ENCODE measurements at regions not wholly inside any gene's neighbourhood (a gene's known extent, or its start where the extent isn't known, plus 50 kb on each side); places are given as distances from the start of the nearest gene placed in this dataset.
A peak's percentile ranks its signal among the peaks of the same experiment; 100 is the strongest.
"Not testable (repeated sequence)": the region's sequence is repeated elsewhere in the genome, so short reads cannot be mapped to it uniquely, and the experiment has no call there.

DNA sequence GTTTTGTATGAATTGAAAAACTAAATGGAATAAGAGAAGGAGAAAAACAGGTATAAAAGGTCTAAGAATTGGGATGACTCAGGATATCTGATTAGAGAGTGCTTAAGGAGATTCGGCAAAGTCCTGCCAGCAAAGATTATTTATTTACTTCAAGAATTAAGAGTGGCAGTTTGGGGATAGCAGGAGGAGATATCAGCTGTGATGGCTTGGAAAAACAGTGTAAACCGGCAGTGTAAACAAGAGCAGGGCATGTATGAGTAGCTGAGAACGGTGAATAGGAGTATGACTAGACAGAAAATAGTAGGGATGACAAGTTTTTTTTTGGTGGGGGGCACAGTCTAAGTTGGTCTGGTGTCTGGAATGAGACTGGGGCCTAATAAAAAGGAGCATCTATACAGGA, 231.9 kb upstream of the DUSP10 start:
- Mint-ChIP-seq H3K4me1 (ENCODE audit: low read depth) (peaks cover 42% of the 10 kb centered on the region), H3K27ac (peak overlapping the region; percentile 25)
- H3K27me3 Mint-ChIP-seq; H3K36me3 Mint-ChIP-seq (ENCODE audit: low read depth); intact Hi-C loops (cut with micrococcal nuclease); H3K4me3 Mint-ChIP-seq; H3K9me3 Mint-ChIP-seq: not testable (repeated sequence)

DNA sequence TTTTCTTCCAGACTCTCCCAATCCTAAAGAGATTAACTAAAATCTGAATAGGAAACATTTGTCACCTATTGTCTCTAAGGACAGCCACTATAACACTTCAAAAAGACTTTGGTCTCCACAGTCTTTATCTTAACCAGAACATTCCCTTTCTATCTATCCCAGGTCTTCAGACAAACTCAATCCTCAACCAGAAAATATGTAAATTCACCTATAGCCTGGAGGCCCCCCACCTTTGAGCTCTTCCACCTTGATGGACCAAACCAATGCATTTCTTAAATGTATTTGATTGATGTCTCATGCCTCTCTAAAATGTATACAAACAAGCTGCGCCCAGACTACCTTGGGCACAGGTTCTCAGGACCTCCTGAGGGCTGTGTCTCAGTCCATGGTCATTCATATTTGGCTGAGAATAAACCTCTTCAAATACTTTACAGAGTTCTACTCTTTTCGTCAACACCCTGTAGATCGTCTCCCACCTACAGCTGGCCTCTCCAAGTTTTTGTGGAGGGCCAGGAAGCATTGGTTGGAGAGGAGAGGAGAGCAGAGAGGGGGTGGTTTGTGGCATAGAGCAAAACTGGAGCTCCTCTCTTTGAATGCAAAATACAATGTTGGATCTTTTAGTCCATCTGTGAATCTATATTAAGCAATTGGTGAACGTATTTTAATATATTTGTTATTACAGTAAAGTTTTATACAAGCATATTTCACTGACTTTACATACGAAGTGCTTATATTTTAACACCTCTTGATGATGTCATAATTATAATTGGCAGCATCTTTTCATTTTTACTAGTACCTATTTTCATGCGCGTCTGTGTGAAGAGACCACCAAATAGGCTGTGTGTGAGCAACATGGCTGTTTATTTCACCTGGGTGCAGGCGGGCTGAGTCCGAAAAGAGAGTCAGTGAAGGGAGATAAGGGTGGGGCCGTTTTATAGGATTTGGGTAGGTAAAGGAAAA, 230.7 kb upstream of the DUSP10 start:
- H3K36me3 Mint-ChIP-seq (ENCODE audit: low read depth), result no peaks in the 10 kb centered on the region

DNA sequence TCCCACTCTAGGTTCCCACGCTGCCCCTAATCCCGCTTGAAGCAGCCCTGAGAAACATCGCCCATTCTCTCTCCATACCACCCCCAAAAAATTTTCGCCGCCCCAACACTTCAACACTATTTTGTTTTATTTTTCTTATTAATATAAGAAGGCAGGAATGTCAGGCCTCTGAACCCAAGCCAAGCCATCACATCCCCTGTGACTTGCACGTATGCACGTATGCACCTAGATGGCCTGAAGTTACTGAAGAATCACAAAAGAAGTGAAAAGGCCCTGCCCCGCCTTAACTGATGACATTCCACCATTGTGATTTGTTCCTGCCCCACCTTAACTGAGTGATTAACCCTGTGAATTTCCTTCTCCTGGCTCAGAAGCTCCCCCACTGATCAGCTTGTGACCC, 229.1 kb upstream of the DUSP10 start:
- H3K27me3 Mint-ChIP-seq; H3K4me3 Mint-ChIP-seq; intact Hi-C loops (cut with micrococcal nuclease); H3K27ac Mint-ChIP-seq; H3K36me3 Mint-ChIP-seq (ENCODE audit: low read depth): not testable (repeated sequence)
- peaks cover 27% of the 10 kb centered on the region for H3K4me1 Mint-ChIP-seq (ENCODE audit: low read depth)
- peaks cover 11% of the 10 kb centered on the region for H3K9me3 Mint-ChIP-seq

More for the DNA sequence above, 230.7 kb upstream of the DUSP10 start:
- Mint-ChIP-seq H3K4me1 (ENCODE audit: low read depth) (peaks cover 30% of the 10 kb centered on the region), H3K27ac (no peak overlapping the region), H3K9me3 (no peaks in the 10 kb centered on the region), H3K27me3 (no peaks in the 10 kb centered on the region), H3K4me3 (no peak overlapping the region)
- intact Hi-C loops (cut with micrococcal nuclease), result no loop called here

DNA sequence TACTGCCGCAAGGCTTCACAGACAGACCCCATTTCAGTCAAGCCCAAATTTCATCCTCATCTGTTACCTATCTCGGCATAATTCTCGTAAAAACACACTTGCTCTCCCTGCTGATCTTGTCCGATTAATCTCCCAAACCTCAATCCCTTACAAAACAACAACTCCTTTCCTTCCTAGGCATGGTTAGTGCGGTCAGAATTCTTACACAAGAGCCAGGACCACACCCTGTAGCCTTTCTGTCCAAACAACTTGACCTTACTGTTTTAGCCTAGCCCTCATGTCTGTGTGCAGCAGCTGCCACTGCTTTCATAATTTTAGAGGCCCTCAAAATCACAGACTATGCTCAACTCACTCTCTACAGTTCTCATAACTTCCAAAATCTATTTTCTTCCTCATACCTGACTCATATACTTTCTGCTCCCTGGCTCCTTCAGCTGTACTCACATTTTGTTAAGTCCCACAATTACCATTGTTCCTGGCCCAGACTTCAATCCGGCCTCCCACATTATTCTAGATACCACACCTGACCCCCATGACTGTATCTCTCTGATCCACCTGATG, 227.5 kb upstream of the DUSP10 start:
- H3K36me3 Mint-ChIP-seq (ENCODE audit: low read depth); H3K27ac Mint-ChIP-seq; intact Hi-C loops (cut with micrococcal nuclease); H3K27me3 Mint-ChIP-seq; H3K4me3 Mint-ChIP-seq: not testable (repeated sequence)
- Mint-ChIP-seq H3K4me1 (ENCODE audit: low read depth) (peaks cover 12% of the 10 kb centered on the region), H3K9me3 (peaks cover 11% of the 10 kb centered on the region)

DNA sequence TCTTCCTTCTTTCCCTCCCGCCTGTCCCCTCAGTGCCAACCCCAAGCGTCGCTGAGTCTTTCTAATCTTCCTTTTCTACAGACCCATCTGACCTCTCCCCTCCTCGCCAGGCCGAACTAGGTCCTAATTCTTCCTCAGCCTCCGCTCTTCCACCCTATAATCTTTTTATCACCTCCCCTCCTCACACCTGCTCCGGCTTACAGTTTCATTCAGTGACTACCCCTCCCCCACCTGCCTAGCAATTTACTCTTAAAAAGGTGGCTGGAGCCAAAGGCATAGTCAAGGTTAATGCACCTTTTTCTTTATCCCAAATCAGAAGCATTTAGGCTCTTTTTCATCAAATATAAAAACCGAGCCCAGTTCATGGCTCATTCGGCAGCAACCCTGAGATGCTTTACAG, 225.6 kb upstream of the DUSP10 start:
- intact Hi-C loops (cut with micrococcal nuclease); H3K4me3 Mint-ChIP-seq; H3K27ac Mint-ChIP-seq; H3K4me1 Mint-ChIP-seq (ENCODE audit: low read depth); H3K27me3 Mint-ChIP-seq; H3K36me3 Mint-ChIP-seq (ENCODE audit: low read depth): not testable (repeated sequence)
- peaks cover 11% of the 10 kb centered on the region for H3K9me3 Mint-ChIP-seq

DNA sequence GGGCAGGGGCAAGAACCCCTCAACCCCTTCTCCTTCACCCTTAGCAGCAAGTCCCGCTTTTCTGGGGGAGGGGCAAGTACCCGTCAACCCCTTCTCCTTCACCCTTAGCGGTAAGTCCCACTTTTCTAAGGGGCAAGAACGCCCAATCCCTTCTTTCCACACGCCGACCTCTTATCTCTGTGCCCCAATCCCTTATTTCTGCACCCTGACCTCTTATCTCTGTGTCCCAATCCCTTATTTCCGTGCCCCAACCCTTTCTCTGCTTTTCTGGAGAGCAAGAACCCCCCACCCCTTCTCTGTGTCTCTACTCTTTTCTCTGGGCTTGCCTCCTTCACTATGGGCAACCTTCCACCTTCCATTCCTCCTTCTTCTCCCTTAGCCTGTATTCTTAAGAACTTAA, 225.0 kb upstream of the DUSP10 start:
- H3K27me3 Mint-ChIP-seq; H3K36me3 Mint-ChIP-seq (ENCODE audit: low read depth); intact Hi-C loops (cut with micrococcal nuclease); H3K4me3 Mint-ChIP-seq; H3K27ac Mint-ChIP-seq: not testable (repeated sequence)
- H3K4me1 Mint-ChIP-seq (ENCODE audit: low read depth), result peaks cover 11% of the 10 kb centered on the region
- H3K9me3 Mint-ChIP-seq, result peaks cover 11% of the 10 kb centered on the region

DNA sequence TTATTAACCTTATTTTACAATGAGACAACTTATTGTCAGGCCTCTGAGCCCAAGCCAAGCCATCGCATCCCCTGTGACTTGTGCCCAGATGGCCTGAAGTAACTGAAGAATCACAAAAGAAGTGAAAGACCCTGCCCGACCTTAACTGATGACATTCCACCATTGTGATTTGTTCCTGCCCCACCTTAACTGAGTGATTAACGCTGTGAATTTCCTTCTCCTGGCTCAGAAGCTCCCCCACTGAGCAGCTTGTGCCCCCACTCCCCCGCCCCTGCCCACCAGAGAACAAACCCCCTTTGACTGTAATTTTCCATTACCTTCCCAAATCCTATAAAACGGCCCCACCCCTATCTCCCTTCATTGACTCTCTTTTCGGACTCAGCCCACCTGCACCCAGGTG, 224.0 kb upstream of the DUSP10 start:
- H3K27ac Mint-ChIP-seq; intact Hi-C loops (cut with micrococcal nuclease); H3K36me3 Mint-ChIP-seq (ENCODE audit: low read depth); H3K27me3 Mint-ChIP-seq; H3K4me3 Mint-ChIP-seq: not testable (repeated sequence)
- peaks cover 15% of the 10 kb centered on the region for H3K4me1 Mint-ChIP-seq (ENCODE audit: low read depth)
- peaks cover 11% of the 10 kb centered on the region for H3K9me3 Mint-ChIP-seq

DNA sequence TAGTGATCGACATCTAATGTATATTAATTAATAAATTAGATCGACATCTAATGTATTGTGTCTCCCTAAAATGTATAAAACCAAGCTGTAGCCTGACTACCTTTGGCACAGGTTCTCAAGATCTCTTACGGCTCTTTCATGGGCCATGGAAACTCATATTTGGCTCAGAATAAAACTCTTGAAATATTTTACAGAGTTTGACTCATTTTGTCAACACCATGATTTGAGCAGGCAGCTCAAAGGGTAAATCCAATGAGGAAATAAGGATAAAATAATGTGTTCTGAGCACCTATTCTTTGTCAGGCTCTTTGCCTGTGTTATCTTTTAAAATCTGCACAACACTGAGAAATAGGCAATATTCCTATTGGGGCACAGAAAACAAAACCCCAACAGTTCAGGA, 223.4 kb upstream of the DUSP10 start:
- intact Hi-C loops (cut with micrococcal nuclease), result no loop called here
- peaks cover 11% of the 10 kb centered on the region for H3K9me3 Mint-ChIP-seq
- no peak overlapping the region for H3K27ac Mint-ChIP-seq
- H3K4me1 Mint-ChIP-seq (ENCODE audit: low read depth), result peaks cover 15% of the 10 kb centered on the region
- H3K27me3 Mint-ChIP-seq, result no peaks in the 10 kb centered on the region
- no peak overlapping the region for H3K4me3 Mint-ChIP-seq
- no peaks in the 10 kb centered on the region for H3K36me3 Mint-ChIP-seq (ENCODE audit: low read depth)

DNA sequence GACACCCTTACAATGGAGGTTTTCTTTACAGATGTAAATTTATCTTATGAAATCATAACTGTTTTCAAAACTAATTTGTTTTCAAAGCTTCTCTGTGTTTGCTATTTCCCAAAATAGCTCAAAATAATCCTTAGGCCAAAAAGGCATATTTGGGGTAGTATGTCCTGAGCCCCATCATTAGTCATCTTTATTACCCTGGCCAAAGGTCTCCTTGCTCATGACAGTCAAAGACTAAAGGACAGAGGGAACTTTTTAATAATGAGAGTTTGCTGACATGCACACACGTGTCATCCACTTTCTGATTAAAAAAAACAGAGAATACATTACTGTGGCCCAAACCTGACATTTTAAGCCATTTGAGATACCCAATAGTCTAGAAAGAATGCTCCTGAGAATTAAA, 221.9 kb upstream of the DUSP10 start:
- H3K27ac Mint-ChIP-seq, result no peak overlapping the region
- intact Hi-C loops (cut with micrococcal nuclease), result no loop called here
- H3K27me3 Mint-ChIP-seq, result no peaks in the 10 kb centered on the region
- H3K4me3 Mint-ChIP-seq, result no peak overlapping the region
- no peaks in the 10 kb centered on the region for H3K36me3 Mint-ChIP-seq (ENCODE audit: low read depth)
- peaks cover 15% of the 10 kb centered on the region for H3K4me1 Mint-ChIP-seq (ENCODE audit: low read depth)
- peaks cover 11% of the 10 kb centered on the region for H3K9me3 Mint-ChIP-seq

DNA sequence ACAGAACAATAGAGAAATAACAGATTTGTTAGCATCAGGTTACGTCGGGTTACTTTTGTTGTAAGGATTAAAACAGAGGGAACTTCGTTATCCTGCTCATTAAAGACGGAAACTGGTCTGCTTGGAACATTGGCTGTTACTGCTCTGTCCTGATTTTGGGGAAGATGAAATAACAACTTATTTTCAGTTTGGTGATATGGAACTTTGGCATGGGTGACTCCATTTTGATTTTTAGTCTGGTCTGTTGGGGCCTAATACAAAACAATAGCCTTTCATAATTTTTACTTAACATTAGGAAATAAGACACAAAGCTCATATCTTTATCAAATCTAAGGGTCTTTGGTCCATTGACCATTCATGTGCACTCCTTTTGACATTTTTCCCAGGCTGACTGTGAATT, 220.5 kb upstream of the DUSP10 start:
- Mint-ChIP-seq H3K27me3 (no peaks in the 10 kb centered on the region), H3K4me3 (no peak overlapping the region), H3K36me3 (ENCODE audit: low read depth) (no peaks in the 10 kb centered on the region), H3K27ac (no peak overlapping the region), H3K4me1 (ENCODE audit: low read depth) (peaks cover 21% of the 10 kb centered on the region), H3K9me3 (peaks cover 10% of the 10 kb centered on the region)
- intact Hi-C loops (cut with micrococcal nuclease), result no loop called here

DNA sequence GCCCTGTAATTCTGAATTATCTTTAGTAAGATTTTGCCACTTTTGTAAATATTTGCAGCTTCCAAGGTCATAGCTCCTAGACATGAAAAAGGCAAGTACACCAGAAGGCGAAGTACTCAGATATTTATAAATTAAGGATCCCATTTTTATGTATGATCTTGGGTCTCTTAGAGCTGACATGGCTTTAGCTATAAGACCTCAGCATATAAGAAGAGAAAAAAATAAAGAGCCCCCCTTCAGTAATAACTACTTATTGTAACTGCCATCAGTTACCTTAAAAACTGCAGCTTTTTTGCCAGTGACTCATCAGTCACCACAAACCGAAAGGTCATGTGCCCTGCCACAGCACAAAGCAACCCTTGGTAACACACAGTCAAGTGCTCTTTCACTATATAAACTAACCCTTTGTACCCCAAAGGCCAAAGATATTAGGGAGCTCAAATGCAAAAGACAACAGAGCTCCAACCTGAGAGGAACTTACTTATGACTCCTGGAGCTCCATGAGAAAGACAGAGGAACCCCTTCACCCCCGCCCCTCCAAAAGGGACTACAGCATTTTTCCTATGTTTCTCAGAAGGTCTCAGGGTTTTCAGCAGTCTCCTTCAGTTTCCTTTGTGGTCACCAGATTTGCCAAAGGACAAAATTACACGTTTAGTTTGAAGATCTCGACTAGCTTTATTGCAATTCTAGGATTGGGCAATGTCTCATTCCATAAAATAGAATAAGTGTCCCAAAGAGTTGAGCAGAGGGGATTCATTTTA, 219.8 kb upstream of the DUSP10 start:
- no peak overlapping the region for H3K27ac Mint-ChIP-seq
- no peaks in the 10 kb centered on the region for H3K36me3 Mint-ChIP-seq (ENCODE audit: low read depth)
- H3K4me3 Mint-ChIP-seq, result no peak overlapping the region
- no peaks in the 10 kb centered on the region for H3K27me3 Mint-ChIP-seq
- H3K9me3 Mint-ChIP-seq, result peaks cover 4% of the 10 kb centered on the region
- intact Hi-C loops (cut with micrococcal nuclease), result no loop called here
- peaks cover 21% of the 10 kb centered on the region for H3K4me1 Mint-ChIP-seq (ENCODE audit: low read depth)

DNA sequence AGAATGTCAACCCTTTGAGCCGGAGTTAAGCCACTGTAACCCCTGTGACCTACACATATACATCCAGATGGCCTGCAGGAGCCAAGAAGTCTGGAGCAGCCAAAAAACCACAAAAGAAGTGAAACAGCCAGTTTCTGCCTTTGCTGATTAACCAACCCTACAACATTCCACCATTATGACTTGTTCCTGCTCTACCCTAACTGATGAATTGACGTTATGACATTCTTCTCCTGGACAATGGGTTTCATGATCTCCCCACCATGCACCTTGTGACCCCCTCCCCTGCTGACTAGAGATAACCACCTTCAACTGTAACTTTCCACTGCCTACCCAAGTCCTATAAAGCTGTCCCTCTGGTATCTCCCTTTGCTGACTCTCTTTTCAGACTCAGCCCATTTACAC, 216.3 kb upstream of the DUSP10 start:
- H3K27ac Mint-ChIP-seq; H3K9me3 Mint-ChIP-seq; H3K27me3 Mint-ChIP-seq; H3K4me3 Mint-ChIP-seq; intact Hi-C loops (cut with micrococcal nuclease); H3K36me3 Mint-ChIP-seq (ENCODE audit: low read depth): not testable (repeated sequence)
- H3K4me1 Mint-ChIP-seq (ENCODE audit: low read depth), result peaks cover 15% of the 10 kb centered on the region

DNA sequence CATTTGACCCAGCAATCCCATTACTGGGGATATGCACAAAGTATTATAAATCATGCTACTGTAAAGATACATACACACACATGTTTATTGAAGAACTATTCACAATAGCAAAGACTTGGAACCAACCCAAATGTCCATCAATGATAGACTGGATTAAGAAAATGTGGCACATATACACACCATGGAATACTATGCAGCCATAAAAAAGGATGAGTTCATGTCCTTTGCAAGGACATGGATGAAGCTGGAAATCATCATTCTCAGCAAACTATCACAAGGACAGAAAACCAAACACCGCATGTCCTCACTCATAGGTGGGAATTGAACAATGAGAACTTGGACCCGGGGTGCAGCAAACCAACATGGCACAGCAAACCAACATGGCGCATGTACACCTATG, 215.5 kb upstream of the DUSP10 start:
- intact Hi-C loops (cut with micrococcal nuclease); H3K36me3 Mint-ChIP-seq (ENCODE audit: low read depth): not testable (repeated sequence)

DNA sequence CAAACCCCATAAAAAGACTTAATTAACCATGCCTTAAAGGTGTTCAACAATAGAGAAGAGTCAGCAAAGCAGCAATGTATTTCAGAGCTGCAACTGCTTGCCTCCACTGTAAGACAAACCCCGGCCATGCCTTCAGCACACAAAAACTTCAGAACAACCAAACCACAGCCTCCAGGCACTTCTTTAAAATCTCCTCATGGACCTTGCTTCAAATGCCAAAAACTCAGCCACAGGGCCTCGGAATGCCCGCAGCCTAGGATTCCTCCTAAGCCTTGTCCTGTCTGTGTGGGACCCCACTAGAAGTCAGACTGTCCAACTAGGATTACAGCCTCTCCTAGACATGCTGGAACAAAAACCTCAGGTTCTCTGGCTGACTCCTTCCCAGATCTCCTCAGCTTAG, 208.1 kb upstream of the DUSP10 start:
- no peak overlapping the region for H3K4me3 Mint-ChIP-seq
- H3K9me3 Mint-ChIP-seq, result peaks cover 20% of the 10 kb centered on the region
- no peaks in the 10 kb centered on the region for H3K36me3 Mint-ChIP-seq (ENCODE audit: low read depth)
- no peaks in the 10 kb centered on the region for H3K4me1 Mint-ChIP-seq (ENCODE audit: low read depth)
- no peak overlapping the region for H3K27ac Mint-ChIP-seq
- H3K27me3 Mint-ChIP-seq, result no peaks in the 10 kb centered on the region
- intact Hi-C loops (cut with micrococcal nuclease), result no loop called here

More for the DNA sequence above, 215.5 kb upstream of the DUSP10 start:
- H3K27ac Mint-ChIP-seq, H3K9me3 Mint-ChIP-seq, H3K4me3 Mint-ChIP-seq, H3K27me3 Mint-ChIP-seq: not testable (repeated sequence)
- H3K4me1 Mint-ChIP-seq (ENCODE audit: low read depth), result peaks cover 14% of the 10 kb centered on the region

Data from dendritic cell treated with granulocyte-macrophage colony-stimulating factor and Interleukin-4, amounts not matched to agents 40 ng/mL and 50 ng/mL, for 4 days (primary cell).